IPS-15b (cell line): ENCODE measurements at regions not wholly inside any gene's neighbourhood (a gene's known extent, or its start where the extent isn't known, plus 50 kb on each side); places are given as distances from the start of the nearest gene placed in this dataset.
"Not testable (repeated sequence)": the region's sequence is repeated elsewhere in the genome, so short reads cannot be mapped to it uniquely, and the experiment has no call there.

Experiments
- H3K27me3 ChIP-seq: one replicate; pipeline ENCODE4 v1.6.1; 2013; ENCODE audit warnings: low read length; ENCODE audit not compliant: control insufficient read depth, insufficient read depth
- H3K36me3 ChIP-seq: one replicate; pipeline ENCODE4 v1.6.1; 2013; ENCODE audit warnings: low read length; ENCODE audit not compliant: control insufficient read depth, insufficient read depth
- H3K4me1 ChIP-seq: one replicate; pipeline ENCODE4 v1.6.1; 2013; ENCODE audit warnings: mild to moderate bottlenecking, low read length; ENCODE audit not compliant: control insufficient read depth, insufficient read depth
- H3K4me3 ChIP-seq: one replicate; pipeline ENCODE4 v1.5.1; 2013; ENCODE audit warnings: low read depth, low read length
- H3K9ac ChIP-seq: one replicate; pipeline ENCODE4 v1.6.1; 2013; ENCODE audit warnings: low read depth, mild to moderate bottlenecking, low read length
- H3K9me3 ChIP-seq: one replicate; pipeline ENCODE4 v1.6.1; 2013; ENCODE audit warnings: mild to moderate bottlenecking, low read length; ENCODE audit not compliant: control insufficient read depth, insufficient read depth

DNA sequence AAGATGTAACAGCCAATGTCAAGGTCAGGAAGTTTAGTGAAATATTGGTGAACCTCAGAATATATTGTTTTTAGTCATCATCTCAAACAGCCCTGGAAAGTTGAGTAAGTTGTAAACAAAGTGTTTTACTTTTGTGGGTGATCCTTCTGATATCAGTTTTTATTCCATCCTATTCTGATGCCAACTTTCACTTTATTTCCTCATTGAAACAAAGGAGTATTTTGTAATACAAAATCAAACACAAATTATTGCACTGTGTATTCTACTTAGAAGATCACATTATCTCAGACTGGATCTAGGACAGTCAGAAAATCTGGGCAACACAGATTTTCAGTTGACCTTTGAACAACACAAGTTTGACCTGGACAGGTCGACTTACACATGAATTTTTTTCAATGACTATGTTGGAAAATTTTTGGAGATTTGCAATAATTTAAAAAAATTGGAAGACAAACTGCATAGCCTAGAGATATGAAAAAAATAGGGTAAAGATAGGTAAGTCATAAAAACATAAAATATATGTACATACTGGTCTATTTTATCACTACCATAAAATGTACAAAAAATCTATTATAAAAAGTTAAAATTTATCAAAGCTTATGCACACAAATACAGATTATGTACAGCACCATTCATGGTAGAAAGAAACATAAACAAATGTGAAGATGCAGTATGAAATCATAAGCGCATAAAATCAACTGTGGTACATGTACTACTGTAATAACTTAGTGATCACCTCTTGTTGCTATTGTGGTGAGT is 709.1 kb upstream of the FAM241A start:
- H3K4me3 ChIP-seq, result no peak overlapping the region
- H3K4me1 ChIP-seq, result no peaks in the 10 kb centered on the region
- no peaks in the 10 kb centered on the region for H3K36me3 ChIP-seq
- no peaks in the 10 kb centered on the region for H3K27me3 ChIP-seq
- H3K9ac ChIP-seq, result no peak overlapping the region
- H3K9me3 ChIP-seq, result no peaks in the 10 kb centered on the region

DNA sequence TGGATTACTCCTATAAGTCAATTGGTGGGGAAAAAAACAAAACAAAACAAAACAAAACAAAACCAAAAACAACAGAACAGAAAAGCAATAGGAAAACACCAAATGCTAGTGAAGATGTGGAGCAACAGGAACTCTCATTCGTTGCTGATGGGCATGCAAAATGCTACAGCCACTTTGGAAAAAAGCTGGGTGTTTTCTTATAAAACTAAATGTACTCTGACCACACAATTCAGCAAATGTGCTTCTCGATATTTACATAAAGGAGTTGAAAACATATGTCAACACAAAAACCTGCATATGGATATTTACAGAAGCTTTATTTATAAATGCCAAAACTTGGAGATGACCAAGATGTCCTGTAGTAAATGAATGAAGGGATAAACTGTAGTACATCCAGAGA is 703.6 kb upstream of the FAM241A start:
- Histone ChIP-seq H3K4me1 (no peaks in the 10 kb centered on the region), H3K4me3 (no peak overlapping the region), H3K9ac (no peak overlapping the region), H3K36me3 (no peaks in the 10 kb centered on the region), H3K27me3 (no peaks in the 10 kb centered on the region), H3K9me3 (no peaks in the 10 kb centered on the region)

DNA sequence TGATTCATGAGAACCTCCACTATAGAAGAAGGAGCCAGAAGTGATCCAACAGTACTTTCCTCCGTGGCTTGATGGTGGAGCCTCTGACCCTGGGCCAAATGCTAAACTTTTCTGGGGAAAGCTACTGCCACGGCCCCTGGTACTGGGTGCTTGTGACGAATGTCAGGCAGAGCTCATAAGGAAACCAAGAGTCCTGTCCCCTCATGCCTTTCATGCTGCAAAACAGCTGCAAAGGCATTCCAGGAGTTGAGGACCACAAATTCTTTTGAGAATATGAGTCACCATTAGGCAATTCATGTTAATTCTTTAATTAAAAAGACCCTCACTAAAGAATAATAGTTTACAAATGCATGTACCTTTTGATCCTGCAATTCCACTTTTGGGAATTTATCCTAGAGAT is 700.4 kb upstream of the FAM241A start:
- not testable (repeated sequence) for H3K9me3 ChIP-seq, H3K4me1 ChIP-seq, H3K36me3 ChIP-seq, H3K9ac ChIP-seq, H3K27me3 ChIP-seq, H3K4me3 ChIP-seq

DNA sequence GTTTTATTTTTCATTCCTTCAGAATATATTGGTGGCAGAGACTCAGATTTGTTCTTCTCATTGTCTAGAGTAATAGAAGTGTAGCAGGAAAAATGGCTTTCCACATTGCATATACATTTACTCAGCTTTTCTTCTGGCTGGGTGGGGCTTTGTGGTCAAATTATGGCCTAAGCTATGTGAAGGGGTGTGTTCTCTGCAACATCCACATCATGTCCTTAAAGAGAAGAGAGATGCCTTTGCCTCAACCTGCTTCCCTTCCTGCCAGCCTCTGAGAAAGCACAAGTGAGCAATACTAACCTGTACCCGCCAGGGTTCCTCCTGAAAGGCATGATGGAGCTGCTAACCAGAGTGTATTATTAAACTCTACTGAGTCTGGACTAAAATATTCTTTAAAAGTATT is 695.6 kb upstream of the FAM241A start:
- Histone ChIP-seq H3K4me1 (no peaks in the 10 kb centered on the region), H3K9me3 (no peaks in the 10 kb centered on the region), H3K4me3 (no peak overlapping the region), H3K36me3 (no peaks in the 10 kb centered on the region), H3K9ac (no peak overlapping the region), H3K27me3 (no peaks in the 10 kb centered on the region)

DNA sequence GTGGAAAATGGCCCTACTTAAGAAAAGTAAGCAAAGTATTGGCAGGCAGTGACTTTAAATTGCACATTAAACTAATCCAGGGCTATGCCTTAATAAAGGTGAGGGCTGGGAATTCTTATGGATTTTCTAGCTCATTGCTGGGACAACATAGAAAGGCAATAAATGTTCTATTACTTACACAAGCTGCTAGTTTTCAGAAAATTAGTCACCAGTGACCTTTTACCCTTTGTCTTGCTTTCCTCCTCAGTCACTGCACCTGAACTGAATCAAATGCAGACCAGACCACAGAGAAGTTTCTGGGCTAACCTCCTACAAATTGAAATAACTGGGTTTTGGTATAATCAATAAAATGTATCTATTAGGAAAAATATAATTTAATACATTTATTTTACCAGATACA is 694.4 kb upstream of the FAM241A start:
- H3K27me3 ChIP-seq, result no peaks in the 10 kb centered on the region
- H3K9me3 ChIP-seq, result no peaks in the 10 kb centered on the region
- no peaks in the 10 kb centered on the region for H3K4me1 ChIP-seq
- no peak overlapping the region for H3K9ac ChIP-seq
- no peak overlapping the region for H3K4me3 ChIP-seq
- H3K36me3 ChIP-seq, result no peaks in the 10 kb centered on the region

DNA sequence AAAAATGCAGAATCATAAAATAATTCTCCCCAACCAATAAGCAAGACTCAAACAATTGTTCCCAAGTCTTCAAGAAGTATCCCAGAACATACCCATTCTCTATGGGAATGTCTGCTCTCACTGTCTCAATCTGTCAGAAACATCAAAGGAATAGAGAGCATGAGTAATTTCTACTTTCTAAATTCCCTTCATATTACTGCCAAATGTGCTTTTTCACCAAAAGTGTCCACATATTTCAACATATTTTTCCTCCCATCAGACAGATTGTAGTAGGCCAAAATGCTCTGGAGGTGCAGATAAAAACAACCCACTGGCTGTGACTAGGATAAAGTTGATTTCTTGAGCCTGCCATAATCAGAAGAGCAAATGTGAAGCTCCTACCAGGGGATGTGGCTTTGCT is 692.0 kb upstream of the FAM241A start:
- Histone ChIP-seq H3K4me1 (no peaks in the 10 kb centered on the region), H3K4me3 (no peak overlapping the region), H3K9me3 (no peaks in the 10 kb centered on the region), H3K9ac (no peak overlapping the region), H3K36me3 (no peaks in the 10 kb centered on the region), H3K27me3 (no peaks in the 10 kb centered on the region)

DNA sequence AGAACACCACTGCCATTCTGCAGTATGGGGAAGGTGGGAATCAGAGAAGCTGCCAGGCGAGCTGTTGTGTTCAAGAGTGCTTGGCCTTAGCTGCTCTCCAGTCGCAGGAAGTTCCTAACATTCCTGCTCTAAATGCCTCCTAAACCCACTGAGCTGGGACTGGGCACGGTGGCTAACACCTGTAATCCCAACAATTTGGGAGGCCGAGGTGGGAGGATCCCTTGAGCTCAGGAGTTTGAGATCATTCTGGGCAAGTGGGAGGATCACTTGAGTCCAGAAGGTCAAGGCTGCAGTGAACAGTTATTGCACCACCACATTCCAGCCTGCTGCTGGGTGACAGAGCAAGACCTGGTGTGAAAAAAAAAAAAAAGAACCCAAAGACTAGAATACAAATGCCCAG is 690.3 kb upstream of the FAM241A start:
- Histone ChIP-seq H3K4me1 (no peaks in the 10 kb centered on the region), H3K36me3 (no peaks in the 10 kb centered on the region), H3K4me3 (no peak overlapping the region), H3K27me3 (no peaks in the 10 kb centered on the region), H3K9ac (no peak overlapping the region), H3K9me3 (no peaks in the 10 kb centered on the region)

DNA sequence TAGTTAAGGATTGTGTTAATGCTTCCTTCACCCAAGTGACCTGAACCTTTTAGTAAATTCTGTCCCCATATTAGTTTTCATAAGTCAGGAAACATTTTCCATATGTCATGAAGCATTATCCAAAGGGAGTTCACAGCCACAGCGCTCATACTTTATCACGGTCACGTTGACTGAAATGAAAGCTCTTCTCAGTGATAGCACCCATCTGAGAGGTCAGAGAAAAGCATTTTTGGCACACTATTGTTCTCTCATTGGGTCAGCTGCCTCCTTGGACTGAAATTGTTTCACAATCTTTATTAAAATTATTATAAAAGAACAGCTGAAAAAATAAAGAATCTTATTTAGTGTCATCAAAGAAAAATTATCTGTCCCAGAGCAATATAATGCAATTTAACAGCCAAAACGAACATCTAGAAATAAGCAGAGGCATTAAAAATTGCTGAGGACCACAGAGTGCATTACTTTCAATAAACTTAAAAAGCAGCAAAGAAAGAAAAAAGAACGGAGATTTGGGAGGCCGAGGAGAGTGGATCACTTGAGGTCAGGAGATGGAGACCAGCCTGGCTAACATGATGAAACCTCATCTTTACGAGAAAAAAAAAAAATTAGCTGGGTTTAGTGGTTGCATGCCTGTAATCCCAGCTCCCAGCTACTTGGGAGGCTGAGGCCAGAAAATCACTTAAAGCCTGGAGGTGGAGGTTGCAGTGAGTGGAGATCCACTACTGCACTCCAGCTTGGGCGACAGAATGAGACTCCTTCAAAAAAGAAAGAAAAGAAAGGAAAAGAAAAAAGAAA is 680.8 kb upstream of the FAM241A start:
- H3K36me3 ChIP-seq, result no peaks in the 10 kb centered on the region
- H3K4me3 ChIP-seq, result no peak overlapping the region
- no peaks in the 10 kb centered on the region for H3K27me3 ChIP-seq
- H3K9ac ChIP-seq, result no peak overlapping the region
- no peaks in the 10 kb centered on the region for H3K4me1 ChIP-seq
- H3K9me3 ChIP-seq, result no peaks in the 10 kb centered on the region

DNA sequence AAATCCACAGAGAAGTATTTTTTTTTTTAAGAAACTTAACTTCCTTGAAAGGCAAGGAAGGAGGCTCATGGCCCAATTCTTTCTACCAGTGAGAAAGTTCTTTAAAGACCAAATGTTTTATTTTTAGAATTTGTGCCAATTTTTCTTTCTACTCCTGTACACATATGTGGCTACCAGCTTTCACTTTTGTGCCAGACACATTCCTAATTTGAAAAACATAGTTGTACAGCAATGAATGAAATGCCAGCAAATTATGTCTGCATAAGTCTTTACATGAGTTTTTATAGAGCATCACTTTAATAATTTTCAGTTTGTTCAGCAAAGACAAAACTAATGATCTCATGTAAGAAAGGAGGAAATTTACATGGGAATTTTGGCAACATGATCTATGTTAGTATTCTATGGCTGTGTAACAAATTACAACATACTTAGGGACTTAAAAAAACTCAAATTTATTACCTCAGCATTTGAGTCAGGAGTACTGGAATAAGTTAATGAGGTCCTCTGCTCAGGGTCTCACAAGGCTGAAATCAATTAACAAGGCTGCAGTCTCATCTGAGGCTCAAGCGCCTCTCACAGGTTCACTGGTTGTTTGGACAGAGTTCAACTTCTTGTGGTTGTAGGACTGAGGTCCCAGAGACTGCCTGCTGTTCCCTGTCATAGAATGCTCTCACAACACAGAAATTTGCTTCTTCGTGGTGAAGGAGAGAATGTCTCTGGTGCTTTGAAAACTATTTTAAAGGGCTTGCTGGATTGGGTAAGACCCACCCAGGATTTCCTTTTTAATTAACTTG is 678.2 kb upstream of the FAM241A start:
- Histone ChIP-seq H3K4me1 (no peaks in the 10 kb centered on the region), H3K27me3 (no peaks in the 10 kb centered on the region), H3K9me3 (no peaks in the 10 kb centered on the region), H3K9ac (no peak overlapping the region), H3K4me3 (no peak overlapping the region), H3K36me3 (no peaks in the 10 kb centered on the region)

DNA sequence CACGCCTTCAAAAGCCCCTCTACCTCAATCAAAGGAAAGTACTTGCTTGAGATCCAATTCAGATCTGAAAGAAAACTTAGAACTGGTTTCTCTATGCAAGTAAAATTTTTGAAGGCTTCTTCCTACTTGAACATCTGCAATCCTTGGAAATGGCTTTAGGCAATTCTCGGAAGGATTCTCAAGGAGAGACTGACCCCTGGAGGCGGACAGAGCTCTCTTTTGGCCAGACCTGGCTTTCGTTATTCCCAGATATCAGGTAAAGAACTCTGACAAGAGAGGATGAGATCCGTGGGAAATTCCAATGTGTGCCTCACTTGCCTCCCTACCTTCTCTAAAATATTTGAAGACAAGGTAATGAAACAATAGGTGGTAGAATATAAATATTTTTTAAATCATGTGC is 670.3 kb upstream of the FAM241A start:
- Histone ChIP-seq H3K4me1 (no peaks in the 10 kb centered on the region), H3K27me3 (no peaks in the 10 kb centered on the region), H3K36me3 (no peaks in the 10 kb centered on the region), H3K9me3 (no peaks in the 10 kb centered on the region), H3K4me3 (no peak overlapping the region), H3K9ac (no peak overlapping the region)

DNA sequence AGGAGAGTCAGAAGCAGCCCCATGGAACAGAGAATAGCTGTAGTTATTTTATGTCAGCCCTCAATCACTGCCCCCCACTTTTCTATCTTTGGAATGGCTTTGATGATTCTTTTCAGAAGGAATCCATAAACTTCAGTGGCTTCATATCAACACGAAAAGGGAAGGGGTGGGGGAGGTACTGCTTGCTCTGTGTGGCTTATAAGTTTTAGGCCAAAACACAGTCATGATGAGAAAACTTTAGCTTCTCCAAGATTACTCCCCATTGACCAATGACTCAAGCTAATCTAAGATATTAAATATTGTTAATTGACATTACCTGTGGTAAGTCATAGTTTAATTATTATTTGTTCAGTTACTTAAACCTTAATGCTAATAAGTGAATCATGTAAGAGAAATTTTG is 669.6 kb upstream of the FAM241A start:
- Histone ChIP-seq H3K9ac (no peak overlapping the region), H3K9me3 (no peaks in the 10 kb centered on the region), H3K36me3 (no peaks in the 10 kb centered on the region)

More for the DNA sequence above, 669.6 kb upstream of the FAM241A start:
- H3K4me3 ChIP-seq, result no peak overlapping the region
- no peaks in the 10 kb centered on the region for H3K4me1 ChIP-seq
- no peaks in the 10 kb centered on the region for H3K27me3 ChIP-seq
